H9 (cell line): ENCODE measurements at regions not wholly inside any gene's neighbourhood (a gene's known extent, or its start where the extent isn't known, plus 50 kb on each side); places are given as distances from the start of the nearest gene placed in this dataset.
A peak's percentile ranks its signal among the peaks of the same experiment; 100 is the strongest.

Experiments used
- DNase-seq: peaks from one replicate; pipeline ENCODE4 v3.0.0-alpha.2; 2017
- H2AFZ ChIP-seq: one replicate; pipeline ENCODE4 v1.6.1; 2013; ENCODE audit warnings: mild to moderate bottlenecking, low read length, control low read depth, moderate library complexity
- H2AK5ac ChIP-seq: 2 replicates; pipeline ENCODE4 v1.6.1; 2013; ENCODE audit warnings: low read length, control low read depth, mixed read lengths; ENCODE audit not compliant: insufficient read length
- H2BK120ac ChIP-seq: one replicate; pipeline ENCODE4 v1.6.1; 2013; ENCODE audit warnings: low read depth, mild to moderate bottlenecking, low read length, control low read depth, inconsistent platforms; ENCODE audit not compliant: poor library complexity, severe bottlenecking
- H2BK12ac ChIP-seq: 2 replicates; pipeline ENCODE4 v1.6.1; 2013; ENCODE audit warnings: low read length, control low read depth, mixed read lengths, low read depth; ENCODE audit not compliant: insufficient read length
- H2BK15ac ChIP-seq: 2 replicates; pipeline ENCODE4 v1.6.1; 2013; ENCODE audit warnings: low read depth, low read length, control low read depth
- H2BK20ac ChIP-seq: one replicate; pipeline ENCODE4 v1.6.1; 2013; ENCODE audit warnings: low read depth, mild to moderate bottlenecking, low read length, control low read depth, inconsistent platforms; ENCODE audit not compliant: poor library complexity, severe bottlenecking
- H2BK5ac ChIP-seq: 2 replicates; pipeline ENCODE4 v1.6.1; 2013; ENCODE audit warnings: low read length, control low read depth, mixed read lengths; ENCODE audit not compliant: insufficient read length
- H3K14ac ChIP-seq: 2 replicates; pipeline ENCODE4 v1.6.1; 2013; ENCODE audit warnings: low read length, control low read depth; ENCODE audit not compliant: insufficient read depth
- H3K18ac ChIP-seq: 2 replicates; pipeline ENCODE4 v1.6.1; 2013; ENCODE audit warnings: low read depth, mild to moderate bottlenecking, mixed read lengths, low read length, control low read depth; ENCODE audit not compliant: insufficient read length
- H3K23ac ChIP-seq: 2 replicates; pipeline ENCODE4 v1.6.1; 2013; ENCODE audit warnings: low read length, control low read depth, mixed read lengths, low read depth; ENCODE audit not compliant: insufficient read length
- H3K23me2 ChIP-seq: 2 replicates; pipeline ENCODE4 v1.6.1; 2013; ENCODE audit warnings: low read depth, mild to moderate bottlenecking, mixed read lengths, low read length, control low read depth; ENCODE audit not compliant: insufficient read length, poor library complexity, severe bottlenecking
- H3K27ac ChIP-seq: 2 replicates; pipeline ENCODE4 v1.5.1; 2013; ENCODE audit warnings: low read length, control low read depth, mixed read lengths, low read depth; ENCODE audit not compliant: insufficient read length
- H3K27me3 ChIP-seq: 2 replicates; pipeline ENCODE4 v1.6.1; 2013; ENCODE audit warnings: low read length, control low read depth, inconsistent platforms; ENCODE audit not compliant: insufficient read depth
- H3K4ac ChIP-seq: 2 replicates; pipeline ENCODE4 v1.6.1; 2013; ENCODE audit warnings: low read depth, mild to moderate bottlenecking, control low read depth, inconsistent platforms, low read length, moderate library complexity
- H3K4me1 ChIP-seq: 2 replicates; pipeline ENCODE4 v1.6.1; 2013; ENCODE audit warnings: low read length, control low read depth, inconsistent platforms; ENCODE audit not compliant: insufficient read depth
- H3K4me2 ChIP-seq: 2 replicates; pipeline ENCODE4 v1.6.1; 2013; ENCODE audit warnings: low read length, control low read depth, mixed read lengths; ENCODE audit not compliant: insufficient read length, insufficient read depth
- H3K56ac ChIP-seq: 2 replicates; pipeline ENCODE4 v1.6.1; 2013; ENCODE audit warnings: low read depth, mild to moderate bottlenecking, mixed read lengths, low read length, control low read depth; ENCODE audit not compliant: insufficient read length
- H3K79me1 ChIP-seq: 2 replicates; pipeline ENCODE4 v1.6.1; 2013; ENCODE audit warnings: low read depth, mild to moderate bottlenecking, moderate library complexity, low read length, control low read depth, inconsistent platforms; ENCODE audit not compliant: insufficient read depth, poor library complexity, severe bottlenecking
- H3K79me2 ChIP-seq: 2 replicates; pipeline ENCODE4 v1.6.1; 2013; ENCODE audit warnings: low read length, control low read depth, inconsistent platforms; ENCODE audit not compliant: insufficient read depth
- H3K9ac ChIP-seq: 2 replicates; pipeline ENCODE4 v1.6.1; 2013; ENCODE audit warnings: low read length, control low read depth, mixed read lengths; ENCODE audit not compliant: insufficient read length; ENCODE audit errors: extremely low read depth
- H3K9me3 ChIP-seq: one replicate; pipeline ENCODE4 v1.6.1; 2013; ENCODE audit warnings: low read depth, low read length, inconsistent platforms; ENCODE audit not compliant: control insufficient read depth
- H3T11ph ChIP-seq: one replicate; pipeline ENCODE4 v1.6.1; 2013; ENCODE audit warnings: mild to moderate bottlenecking, low read length, control low read depth, inconsistent platforms
- H4K20me1 ChIP-seq: one replicate; pipeline ENCODE4 v1.6.1; 2013; ENCODE audit not compliant: control insufficient read depth, insufficient read length, insufficient read depth
- H4K5ac ChIP-seq: 2 replicates; pipeline ENCODE4 v1.6.1; 2013; ENCODE audit warnings: low read depth, mild to moderate bottlenecking, mixed read lengths, low read length, control low read depth; ENCODE audit not compliant: insufficient read length
- H4K8ac ChIP-seq: replicated peaks from 2 replicates; pipeline ENCODE4 v1.6.1; 2013; ENCODE audit warnings: low read length, control low read depth, mixed read lengths, low read depth; ENCODE audit not compliant: insufficient read length
- H4K91ac ChIP-seq: 2 replicates; pipeline ENCODE4 v1.6.1; 2013; ENCODE audit warnings: low read depth, mild to moderate bottlenecking, moderate library complexity, mixed read lengths, low read length, control low read depth; ENCODE audit not compliant: insufficient read length
- H3K27ac Mint-ChIP-seq, 3 experiments: 2 replicates in 2 of 3; 3 replicates in 1 of 3; pipeline ENCODE4 v1.8.0; 2020 to 2021; ENCODE audit warnings: mixed read lengths in 3 of 3, mild to moderate bottlenecking in 1 of 3, moderate library complexity in 1 of 3
- H3K27me3 Mint-ChIP-seq: 2 replicates; pipeline ENCODE4 v1.8.0; 2021; ENCODE audit warnings: low read depth, mild to moderate bottlenecking, moderate library complexity, mixed read lengths
- H3K36me3 Mint-ChIP-seq, 3 experiments: 2 replicates in 2 of 3; 3 replicates in 1 of 3; pipeline ENCODE4 v1.8.0; 2020 to 2021; ENCODE audit warnings: low read depth in 3 of 3, mixed read lengths in 3 of 3; ENCODE audit not compliant: insufficient read depth in 1 of 3
- H3K4me1 Mint-ChIP-seq, 2 experiments: 2 replicates each; pipeline ENCODE4 v1.8.0; 2020; ENCODE audit warnings: mixed read lengths in 2 of 2
- H3K4me3 Mint-ChIP-seq, 2 experiments: 2 replicates in 1 of 2; 3 replicates in 1 of 2; pipeline ENCODE4 v1.8.0; 2020 to 2021; ENCODE audit warnings: mild to moderate bottlenecking in 2 of 2, mixed read lengths in 2 of 2, moderate library complexity in 1 of 2
- H3K9me3 Mint-ChIP-seq, 2 experiments: 2 replicates in 1 of 2; 3 replicates in 1 of 2; pipeline ENCODE4 v1.8.0; 2020; ENCODE audit warnings: mild to moderate bottlenecking in 2 of 2, mixed read lengths in 2 of 2, moderate library complexity in 1 of 2
- WGBS: extraction: QIAGEN DNeasy Blood & Tissue Kit; methylation state at CpG from one replicate; pipeline ENCODE4 v1.1.7; 2013; ENCODE audit warnings: missing lambda C conversion rate, low lambda C conversion rate, mixed read lengths; ENCODE audit not compliant: insufficient read length; ENCODE audit errors: extremely low coverage; 5-methylcytosine and 5-hydroxymethylcytosine counted together
- TF ChIP-seq, protein P1 (sequence below): fragments of 200-600 bp; sonication (generic); conservative IDR thresholded peaks from 3 replicates; pipeline ENCODE4 v1.8.0; 2021; ENCODE audit warnings: antibody characterized with exemption, mild to moderate bottlenecking

DNA sequence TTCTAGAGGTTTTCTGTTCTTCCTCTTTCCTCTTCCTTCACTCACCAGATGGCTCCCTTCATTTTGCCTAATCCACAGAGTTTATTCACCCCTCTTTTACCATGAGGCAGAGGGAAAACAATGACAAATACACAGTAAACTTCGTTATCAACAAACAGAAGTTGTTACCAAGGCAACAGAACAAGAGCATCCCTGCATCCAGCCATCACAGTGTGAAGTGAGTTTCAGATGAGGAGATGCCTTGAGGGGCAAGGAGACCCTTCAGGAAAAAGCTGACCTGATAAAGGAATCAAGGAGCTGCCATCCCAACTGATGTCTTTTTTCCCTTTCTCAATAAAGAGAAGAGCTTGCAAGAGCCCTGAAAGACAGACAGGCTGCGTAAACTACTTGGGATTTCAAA is 195.3 kb downstream of the BRINP2 start:
- H3K4me1 ChIP-seq, result no peaks in the 10 kb centered on the region; the same call in 1 of the 2 replicates
- no peak overlapping the region for H2BK15ac ChIP-seq
- H3K27ac Mint-ChIP-seq, result peak overlapping the region in 1 of 3 experiments; percentile 59; a peak in 1 of 7 replicates
- no peak overlapping the region for H3K18ac ChIP-seq
- H3K14ac ChIP-seq, result no peak overlapping the region
- H3K9ac ChIP-seq, result no peak overlapping the region
- H4K8ac ChIP-seq, result no peak overlapping the region
- H3K4me2 ChIP-seq, result no peak overlapping the region
- TF ChIP-seq, protein P1, sequence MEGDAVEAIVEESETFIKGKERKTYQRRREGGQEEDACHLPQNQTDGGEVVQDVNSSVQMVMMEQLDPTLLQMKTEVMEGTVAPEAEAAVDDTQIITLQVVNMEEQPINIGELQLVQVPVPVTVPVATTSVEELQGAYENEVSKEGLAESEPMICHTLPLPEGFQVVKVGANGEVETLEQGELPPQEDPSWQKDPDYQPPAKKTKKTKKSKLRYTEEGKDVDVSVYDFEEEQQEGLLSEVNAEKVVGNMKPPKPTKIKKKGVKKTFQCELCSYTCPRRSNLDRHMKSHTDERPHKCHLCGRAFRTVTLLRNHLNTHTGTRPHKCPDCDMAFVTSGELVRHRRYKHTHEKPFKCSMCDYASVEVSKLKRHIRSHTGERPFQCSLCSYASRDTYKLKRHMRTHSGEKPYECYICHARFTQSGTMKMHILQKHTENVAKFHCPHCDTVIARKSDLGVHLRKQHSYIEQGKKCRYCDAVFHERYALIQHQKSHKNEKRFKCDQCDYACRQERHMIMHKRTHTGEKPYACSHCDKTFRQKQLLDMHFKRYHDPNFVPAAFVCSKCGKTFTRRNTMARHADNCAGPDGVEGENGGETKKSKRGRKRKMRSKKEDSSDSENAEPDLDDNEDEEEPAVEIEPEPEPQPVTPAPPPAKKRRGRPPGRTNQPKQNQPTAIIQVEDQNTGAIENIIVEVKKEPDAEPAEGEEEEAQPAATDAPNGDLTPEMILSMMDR, result no peak
- no peaks in the 10 kb centered on the region for H3K9me3 Mint-ChIP-seq
- no peaks in the 10 kb centered on the region for H3K4me1 Mint-ChIP-seq
- no peak overlapping the region for H2BK5ac ChIP-seq
- H2BK120ac ChIP-seq, result no peak overlapping the region
- no peak overlapping the region for H3K4ac ChIP-seq
- no peaks in the 10 kb centered on the region; the same call in 1 of the 2 replicates for H3K27me3 Mint-ChIP-seq
- no peaks in the 10 kb centered on the region for H3K36me3 Mint-ChIP-seq
- H4K91ac ChIP-seq, result no peak overlapping the region
- H4K5ac ChIP-seq, result no peak overlapping the region
- no peaks in the 10 kb centered on the region for H4K20me1 ChIP-seq
- H2AK5ac ChIP-seq, result no peak overlapping the region
- H3K79me1 ChIP-seq, result no peaks in the 10 kb centered on the region
- no peak overlapping the region for H3K23ac ChIP-seq
- H3T11ph ChIP-seq, result no peak overlapping the region
- H3K9me3 ChIP-seq, result no peaks in the 10 kb centered on the region
- no peak overlapping the region for H3K27ac ChIP-seq
- H3K79me2 ChIP-seq, result no peaks in the 10 kb centered on the region
- no CpG with 5 or more reads among the region's 2 CpGs for WGBS
- H2BK20ac ChIP-seq, result no peak overlapping the region
- no peaks in the 10 kb centered on the region for H3K27me3 ChIP-seq
- H3K4me3 Mint-ChIP-seq, result no peak overlapping the region
- H2BK12ac ChIP-seq, result no peak overlapping the region
- DNase-seq, result no peak
- no peak overlapping the region for H3K56ac ChIP-seq
- no peak overlapping the region for H2AFZ ChIP-seq
- no peaks in the 10 kb centered on the region for H3K23me2 ChIP-seq
